Hypothalamus (tissue), 51 donors: ENCODE measurements at regions not wholly inside any gene's neighbourhood (a gene's known extent, or its start where the extent isn't known, plus 50 kb on each side); places are given as distances from the start of the nearest gene placed in this dataset.

ENCODE experiments used
- DNase-seq, 51 donors: peaks; one replicate each; lab custom pipeline; 2025; lab: John Stamatoyannopoulos, UW

- DNase-seq: peak in 30 of 51 donors; percentile 6 to 74 (median 25)
Observed at GRCh38 chr7:51366930-51367613, 50.5 kb upstream of the COBL start.
